BJ (cell line): ENCODE measurements at regions not wholly inside any gene's neighbourhood (a gene's known extent, or its start where the extent isn't known, plus 50 kb on each side); places are given as distances from the start of the nearest gene placed in this dataset.

ENCODE experiments used
- CTCF ChIA-PET: fragments of 350-600 bp; formaldehyde crosslinking; extraction: SDS; loops from one replicate; lab custom pipeline; 2021; ENCODE audit warnings: antibody characterized with exemption, inconsistent platforms; lab: Yijun Ruan, JAX
- POLR2A ChIA-PET: fragments of 300-600 bp; sonication (Branson Sonifier 250); formaldehyde crosslinking; extraction: SDS; loops from one replicate; lab custom pipeline; 2021; ENCODE audit warnings: antibody characterized with exemption; lab: Charles Lee
- DNase-seq: peaks from one replicate; pipeline ENCODE4 v3.0.0-alpha.2; 2011; ENCODE audit warnings: low read depth
- H3K27me3 ChIP-seq: 2 replicates; pipeline ENCODE4 v1.6.0; 2011; ENCODE audit warnings: low read length; ENCODE audit not compliant: control insufficient read depth, insufficient read depth
- H3K36me3 ChIP-seq: 2 replicates; pipeline ENCODE4 v1.5.1; 2011; ENCODE audit warnings: low read length; ENCODE audit not compliant: control insufficient read depth, insufficient read depth
- H3K4me3 ChIP-seq: 2 replicates; pipeline ENCODE4 v1.5.1; 2011; ENCODE audit warnings: low read depth, mild to moderate bottlenecking, control low read depth, low read length
- CTCF ChIP-seq: IDR thresholded peaks from 2 replicates; pipeline ENCODE4 v1.5.1; 2011; ENCODE audit warnings: low read depth, mild to moderate bottlenecking, control low read depth, inconsistent platforms, low read length, moderate library complexity; ENCODE audit not compliant: insufficient read depth

GRCh38 chr3:72323773-72324172, 524.5 kb downstream of the SHQ1 start:
- ChIA-PET POLR2A (interaction anchor here (0.6 to 0.7 kb wide), 2 partner anchors 13 to 187 kb away, joined by 3 to 4 read pairs; no protein-coding TSS in a partner anchor), CTCF (no interaction called here)
- no peak overlapping the region for H3K4me3 ChIP-seq
- H3K36me3 ChIP-seq: no peaks in the 10 kb centered on the region
- no peaks in the 10 kb centered on the region; the same call in 1 of the 2 replicates for H3K27me3 ChIP-seq
- TF ChIP-seq CTCF: no peak
- no peak for DNase-seq

GRCh38 chr3:72322264-72322976, 525.8 kb downstream of the SHQ1 start:
- ChIA-PET POLR2A (no interaction called here), CTCF (interaction anchor here (0.6 to 1.1 kb wide), 3 partner anchors 17 to 202 kb away, joined by 3 read pairs; no protein-coding TSS in a partner anchor)
- no peak for TF ChIP-seq CTCF

GRCh38 chr3:72320955-72321303, 527.3 kb downstream of the SHQ1 start:
- DNase-seq: no peak
- TF ChIP-seq CTCF: no peak
- H3K4me3 ChIP-seq: no peak overlapping the region
- ChIA-PET CTCF (interaction anchor here (1.0 kb wide), 1 partner anchor 50 kb away, joined by 3 read pairs; no protein-coding TSS in a partner anchor), POLR2A (no interaction called here)
- no peaks in the 10 kb centered on the region; the same call in 1 of the 2 replicates for H3K27me3 ChIP-seq
- no peaks in the 10 kb centered on the region for H3K36me3 ChIP-seq

More at GRCh38 chr3:72322264-72322976, 525.8 kb downstream of the SHQ1 start:
- Histone ChIP-seq H3K27me3 (no peaks in the 10 kb centered on the region; the same call in 1 of the 2 replicates), H3K36me3 (no peaks in the 10 kb centered on the region), H3K4me3 (no peak overlapping the region)
- no peak for DNase-seq

- ChIA-PET POLR2A (no interaction called here), CTCF (interaction anchor here (1.0 kb wide), 1 partner anchor 50 kb away, joined by 3 read pairs; no protein-coding TSS in a partner anchor)
These were observed 527.9 kb downstream of the SHQ1 start for GRCh38 chr3:72320095-72320954.

More at GRCh38 chr3:72320095-72320954, 527.9 kb downstream of the SHQ1 start:
- no peak for TF ChIP-seq CTCF
- H3K36me3 ChIP-seq: no peaks in the 10 kb centered on the region
- DNase-seq: no peak
- H3K4me3 ChIP-seq: no peak overlapping the region
- no peaks in the 10 kb centered on the region; the same call in 1 of the 2 replicates for H3K27me3 ChIP-seq
